IMR-90 (cell line): ENCODE measurements at regions not wholly inside any gene's neighbourhood (a gene's known extent, or its start where the extent isn't known, plus 50 kb on each side); places are given as distances from the start of the nearest gene placed in this dataset.
A peak's percentile ranks its signal among the peaks of the same experiment; 100 is the strongest.

Source experiments
- ATAC-seq: fragments of 200-7000 bp; cut with Tn5 transposase; 2 replicates; pipeline ENCODE4 v1.9.1; 2020; ENCODE audit warnings: low read depth, mild to moderate bottlenecking, moderate library complexity
- BruUV-seq: library from RNA; stranded (reverse); fragments of 400-500 nt; replicated peaks from 2 replicates; lab custom pipeline; 2021; lab: Mats Ljungman, UMichigan
- CTCF ChIA-PET: fragments of 300-600 bp; formaldehyde crosslinking; extraction: SDS; loops from one replicate; lab custom pipeline; 2021; ENCODE audit warnings: antibody characterized with exemption; lab: Yijun Ruan, JAX
- POLR2A ChIA-PET: fragments of 300-600 bp; sonication (Branson Sonifier 250); formaldehyde crosslinking; loops from one replicate; lab custom pipeline; 2022; ENCODE audit warnings: antibody characterized with exemption; ENCODE audit not compliant: unreplicated experiment; lab: Charles Lee
- DNase-seq: peaks from one replicate; pipeline ENCODE4 v3.0.0; 2013
- H2AFZ ChIP-seq: replicated peaks from 2 replicates; pipeline ENCODE3; 2013; ENCODE audit warnings: low read length, mild to moderate bottlenecking; ENCODE audit not compliant: poor library complexity
- H2AK5ac ChIP-seq: 2 replicates; pipeline ENCODE4 v1.6.1; 2013; ENCODE audit warnings: low read depth, low read length, inconsistent platforms
- H2AK9ac ChIP-seq: replicated peaks from 2 replicates; pipeline ENCODE3; 2013; ENCODE audit warnings: mild to moderate bottlenecking, low read depth, low read length, moderate library complexity; ENCODE audit not compliant: poor library complexity
- H2BK120ac ChIP-seq: 2 replicates; pipeline ENCODE4 v1.6.1; 2013; ENCODE audit warnings: low read depth, low read length, inconsistent platforms
- H2BK15ac ChIP-seq: 3 replicates; pipeline ENCODE4 v1.6.1; 2013; ENCODE audit warnings: low read depth, low read length, inconsistent platforms
- H2BK20ac ChIP-seq: 2 replicates; pipeline ENCODE4 v1.6.1; 2013; ENCODE audit warnings: low read depth, mild to moderate bottlenecking, inconsistent platforms, low read length, moderate library complexity
- H2BK5ac ChIP-seq: 2 replicates; pipeline ENCODE4 v1.6.1; 2013; ENCODE audit warnings: mild to moderate bottlenecking, low read depth, low read length, inconsistent platforms; ENCODE audit not compliant: poor library complexity, severe bottlenecking
- H3K14ac ChIP-seq: replicated peaks from 2 replicates; pipeline ENCODE4 v1.6.1; 2013; ENCODE audit warnings: low read depth, low read length, inconsistent platforms
- H3K18ac ChIP-seq: 2 replicates; pipeline ENCODE4 v1.6.1; 2013; ENCODE audit warnings: low read depth, low read length, control low read depth
- H3K23ac ChIP-seq: 2 replicates; pipeline ENCODE4 v1.6.1; 2013; ENCODE audit warnings: low read depth, low read length, inconsistent platforms
- H3K27ac ChIP-seq: 2 replicates; pipeline ENCODE4 v1.5.1; 2013; ENCODE audit warnings: mild to moderate bottlenecking, control low read depth, low read length; ENCODE audit not compliant: insufficient read depth
- H3K27me3 ChIP-seq: 2 replicates; pipeline ENCODE4 v1.6.1; 2013; ENCODE audit warnings: low read length; ENCODE audit not compliant: control insufficient read depth, insufficient read depth
- H3K36me3 ChIP-seq: 2 replicates; pipeline ENCODE4 v1.6.1; 2013; ENCODE audit warnings: low read length, mixed read lengths; ENCODE audit not compliant: control insufficient read depth, insufficient read depth
- H3K4ac ChIP-seq: 2 replicates; pipeline ENCODE4 v1.6.1; 2013; ENCODE audit warnings: low read depth, low read length, inconsistent platforms
- H3K4me1 ChIP-seq: 2 replicates; pipeline ENCODE4 v1.6.1; 2013; ENCODE audit warnings: low read length, mixed read lengths; ENCODE audit not compliant: control insufficient read depth, insufficient read depth
- H3K4me2 ChIP-seq: 2 replicates; pipeline ENCODE4 v1.6.1; 2013; ENCODE audit warnings: low read depth, mild to moderate bottlenecking, control low read depth, low read length, moderate library complexity
- H3K4me3 ChIP-seq: 2 replicates; pipeline ENCODE4 v1.5.1; 2013; ENCODE audit warnings: low read depth, mild to moderate bottlenecking, control low read depth, low read length, moderate library complexity; ENCODE audit not compliant: insufficient read depth
- H3K56ac ChIP-seq: 2 replicates; pipeline ENCODE4 v1.6.1; 2013; ENCODE audit warnings: low read length, inconsistent platforms; ENCODE audit not compliant: insufficient read depth; ENCODE audit errors: extremely low read depth
- H3K79me1 ChIP-seq, 2 experiments: 2 replicates each; pipeline ENCODE4 v1.6.1; 2013; ENCODE audit warnings: low read length in 2 of 2, inconsistent platforms in 1 of 2, low read depth in 1 of 2
- H3K9ac ChIP-seq: 2 replicates; pipeline ENCODE4 v1.6.1; 2013; ENCODE audit warnings: low read depth, low read length, control low read depth
- H3K9me1 ChIP-seq: 2 replicates; pipeline ENCODE4 v1.6.1; 2013; ENCODE audit warnings: low read length, inconsistent platforms; ENCODE audit not compliant: insufficient read depth
- H3K9me3 ChIP-seq: 2 replicates; pipeline ENCODE4 v1.6.1; 2013; ENCODE audit warnings: low read length; ENCODE audit not compliant: control insufficient read depth, insufficient read depth
- H4K20me1 ChIP-seq: 2 replicates; pipeline ENCODE4 v1.6.1; 2013; ENCODE audit warnings: low read length, inconsistent platforms; ENCODE audit not compliant: insufficient read depth
- H4K5ac ChIP-seq: 2 replicates; pipeline ENCODE4 v1.6.1; 2013; ENCODE audit warnings: mild to moderate bottlenecking, low read depth, low read length, control low read depth
- H4K8ac ChIP-seq, 2 experiments: 2 replicates each; pipeline ENCODE4 v1.6.1; 2013; ENCODE audit warnings: low read depth in 2 of 2, low read length in 2 of 2, control low read depth in 1 of 2, inconsistent platforms in 1 of 2
- H4K91ac ChIP-seq: 2 replicates; pipeline ENCODE4 v1.6.1; 2013; ENCODE audit warnings: low read depth, low read length, inconsistent platforms; ENCODE audit not compliant: insufficient read depth
- CHD1 ChIP-seq: IDR thresholded peaks from 2 replicates; pipeline ENCODE4 v1.6.1; 2012; ENCODE audit warnings: low read depth, low read length, improper control_type of control experiment
- MAFK ChIP-seq: IDR thresholded peaks from 2 replicates; pipeline ENCODE4 v1.6.1; 2012; ENCODE audit warnings: low read depth, low read length, improper control_type of control experiment
- SMC3 ChIP-seq: fragments of 150-350 bp; IDR thresholded peaks from 2 replicates; pipeline ENCODE4 v1.6.1; 2016; ENCODE audit warnings: low read depth, mild to moderate bottlenecking, antibody characterized with exemption, low read length, moderate library complexity
- dilution Hi-C: fragments of 300-500 bp; cut with HindIII; formaldehyde crosslinking; loops from one replicate; pipeline ENCODE4 v1.14.3; 2018; ENCODE audit warnings: low sequenced_read_pairs; ENCODE audit not compliant: unreplicated experiment
- in situ Hi-C: fragments of 300-500 bp; cut with MboI; formaldehyde crosslinking; loops from 3 replicates; pipeline ENCODE4 v1.14.3; 2019; ENCODE audit warnings: low sequenced_read_pairs, inconsistent platforms, mixed read lengths
- intact Hi-C: fragments of 100-400 bp; cut with micrococcal nuclease; formaldehyde crosslinking; loops from 2 replicates; pipeline ENCODE4 v1.10.0; 2022
- TF ChIP-seq, protein P1 (sequence below): conservative IDR thresholded peaks from 2 replicates; pipeline ENCODE4 v1.5.1; 2012; ENCODE audit warnings: mild to moderate bottlenecking, low read depth, low read length, improper control_type of control experiment

DNA sequence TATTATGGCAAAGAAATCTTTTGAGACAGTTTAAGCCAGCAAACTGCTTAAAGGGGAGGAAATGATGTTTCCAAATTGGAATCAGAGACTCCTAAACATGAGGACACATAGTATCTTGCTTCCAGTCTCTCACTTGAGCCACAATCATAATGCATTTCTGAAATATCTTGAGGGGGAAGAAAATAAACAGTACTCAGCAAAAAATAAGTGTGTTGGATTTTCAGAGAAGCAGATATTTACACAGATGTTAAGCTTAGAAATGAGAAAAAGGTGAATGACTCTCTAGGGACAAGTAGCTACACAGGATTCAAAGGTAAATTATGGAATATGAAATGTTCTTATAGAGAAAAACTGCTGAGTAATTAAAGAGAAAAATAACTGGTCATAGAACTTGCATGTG is 1583.6 kb downstream of the CDH8 start:
- Histone ChIP-seq H4K8ac (no peak overlapping the region), H3K14ac (no peak overlapping the region), H3K9ac (no peak overlapping the region), H3K27me3 (no peaks in the 10 kb centered on the region), H3K4me3 (no peak overlapping the region), H3K4ac (no peak overlapping the region), H2BK120ac (no peak overlapping the region), H3K4me2 (no peak overlapping the region), H2AK5ac (no peak overlapping the region), H3K27ac (no peak overlapping the region), H4K20me1 (no peaks in the 10 kb centered on the region), H2BK5ac (no peak overlapping the region), H3K56ac (no peak overlapping the region), H3K23ac (no peak overlapping the region), H2BK15ac (no peak overlapping the region), H2BK20ac (no peak overlapping the region), H3K9me1 (no peaks in the 10 kb centered on the region), H3K9me3 (peaks cover 5% of the 10 kb centered on the region), H3K18ac (no peak overlapping the region), H2AK9ac (no peak overlapping the region), H3K36me3 (no peaks in the 10 kb centered on the region), H3K4me1 (no peaks in the 10 kb centered on the region), H2AFZ (no peak overlapping the region), H3K79me1 (no peaks in the 10 kb centered on the region), H4K91ac (no peak overlapping the region), H4K5ac (no peak overlapping the region)
- in situ Hi-C loops (no loop called here), intact Hi-C loops (no loop called here), dilution Hi-C loops (no loop called here)
- ATAC-seq = no peak
- ChIA-PET CTCF (no interaction called here), POLR2A (no interaction called here)
- TF ChIP-seq, protein P1, sequence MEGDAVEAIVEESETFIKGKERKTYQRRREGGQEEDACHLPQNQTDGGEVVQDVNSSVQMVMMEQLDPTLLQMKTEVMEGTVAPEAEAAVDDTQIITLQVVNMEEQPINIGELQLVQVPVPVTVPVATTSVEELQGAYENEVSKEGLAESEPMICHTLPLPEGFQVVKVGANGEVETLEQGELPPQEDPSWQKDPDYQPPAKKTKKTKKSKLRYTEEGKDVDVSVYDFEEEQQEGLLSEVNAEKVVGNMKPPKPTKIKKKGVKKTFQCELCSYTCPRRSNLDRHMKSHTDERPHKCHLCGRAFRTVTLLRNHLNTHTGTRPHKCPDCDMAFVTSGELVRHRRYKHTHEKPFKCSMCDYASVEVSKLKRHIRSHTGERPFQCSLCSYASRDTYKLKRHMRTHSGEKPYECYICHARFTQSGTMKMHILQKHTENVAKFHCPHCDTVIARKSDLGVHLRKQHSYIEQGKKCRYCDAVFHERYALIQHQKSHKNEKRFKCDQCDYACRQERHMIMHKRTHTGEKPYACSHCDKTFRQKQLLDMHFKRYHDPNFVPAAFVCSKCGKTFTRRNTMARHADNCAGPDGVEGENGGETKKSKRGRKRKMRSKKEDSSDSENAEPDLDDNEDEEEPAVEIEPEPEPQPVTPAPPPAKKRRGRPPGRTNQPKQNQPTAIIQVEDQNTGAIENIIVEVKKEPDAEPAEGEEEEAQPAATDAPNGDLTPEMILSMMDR = no peak
- TF ChIP-seq MAFK = peak; percentile 41
- TF ChIP-seq CHD1 = no peak
- no peak for TF ChIP-seq SMC3
- DNase-seq = no peak
- BruUV-seq = no TSS peak
